Superior temporal gyrus (tissue), 1 donor: ENCODE measurements at regions not wholly inside any gene's neighbourhood (a gene's known extent, or its start where the extent isn't known, plus 50 kb on each side); places are given as distances from the start of the nearest gene placed in this dataset.

ENCODE experiments used
- DNase-seq: peaks from one replicate; pipeline ENCODE4 v3.0.0-alpha.2; 2016; ENCODE audit errors: extremely low spot score

- no peak for DNase-seq
These were observed 494.3 kb downstream of the PDCD6IP start for GRCh38 chr3:34292605-34293300.

- DNase-seq, result no peak
These were observed 495.8 kb downstream of the PDCD6IP start for GRCh38 chr3:34294240-34294639.

- no peak for DNase-seq
These were observed 498.4 kb downstream of the PDCD6IP start for GRCh38 chr3:34296796-34297195.

- DNase-seq, result no peak
These were observed 500.2 kb downstream of the PDCD6IP start for GRCh38 chr3:34298653-34299052.

- no peak for DNase-seq
These were observed 502.2 kb downstream of the PDCD6IP start for GRCh38 chr3:34300621-34301020.

GRCh38 chr3:34301313-34301712 lies 502.9 kb downstream of the PDCD6IP start:
- no peak for DNase-seq

GRCh38 chr3:34305266-34305665 lies 506.8 kb downstream of the PDCD6IP start:
- no peak for DNase-seq

- peak; percentile 58 for DNase-seq
These were observed 514.3 kb downstream of the PDCD6IP start for GRCh38 chr3:34312684-34313083.

GRCh38 chr3:34319881-34320280 lies 521.5 kb downstream of the PDCD6IP start:
- no peak for DNase-seq

GRCh38 chr3:34323517-34323916 lies 525.1 kb downstream of the PDCD6IP start:
- peak; percentile 42 for DNase-seq

GRCh38 chr3:34346656-34347055 lies 548.2 kb downstream of the PDCD6IP start:
- DNase-seq, result no peak

- DNase-seq, result peak; percentile 65
These were observed 553.7 kb downstream of the PDCD6IP start for GRCh38 chr3:34351882-34352777.

- no peak for DNase-seq
These were observed 554.4 kb downstream of the PDCD6IP start for GRCh38 chr3:34352778-34353331.

- DNase-seq, result no peak
These were observed 559.0 kb downstream of the PDCD6IP start for GRCh38 chr3:34357461-34357860.

- DNase-seq, result peak; percentile 25
These were observed 560.6 kb downstream of the PDCD6IP start for GRCh38 chr3:34359064-34359463.

GRCh38 chr3:34360713-34361112 lies 562.3 kb downstream of the PDCD6IP start:
- no peak for DNase-seq

GRCh38 chr3:34361921-34362320 lies 563.5 kb downstream of the PDCD6IP start:
- DNase-seq, result peak; percentile 43

GRCh38 chr3:34362910-34363309 lies 564.5 kb downstream of the PDCD6IP start:
- DNase-seq, result no peak

GRCh38 chr3:34363881-34364280 lies 565.5 kb downstream of the PDCD6IP start:
- no peak for DNase-seq

GRCh38 chr3:34364335-34364734 lies 565.9 kb downstream of the PDCD6IP start:
- DNase-seq, result no peak

- DNase-seq, result no peak
These were observed 566.8 kb downstream of the PDCD6IP start for GRCh38 chr3:34365231-34365630.

- no peak for DNase-seq
These were observed 567.3 kb downstream of the PDCD6IP start for GRCh38 chr3:34365771-34366170.

GRCh38 chr3:34367521-34367920 lies 569.1 kb downstream of the PDCD6IP start:
- no peak for DNase-seq
